Activated CD8-positive, alpha-beta T cell treated with anti-CD3 and anti-CD28 coated beads, Interleukin-2, amount 10 ng/mL, durations not matched to agents 7 days and 5 days (primary cell): ENCODE measurements at regions not wholly inside any gene's neighbourhood (a gene's known extent, or its start where the extent isn't known, plus 50 kb on each side); places are given as distances from the start of the nearest gene placed in this dataset.

ENCODE experiments used
- ATAC-seq: fragments of 150-1000 bp; cut with Tn5 transposase; one replicate; pipeline ENCODE4 v1.10.0; 2021; ENCODE audit warnings: moderate library complexity
- CTCF ChIA-PET: fragments of 350-600 bp; sonication (Branson Sonifier 250); formaldehyde crosslinking; loops from one replicate; lab custom pipeline; 2021; ENCODE audit warnings: antibody characterized with exemption; lab: Charles Lee
- POLR2A ChIA-PET: fragments of 350-600 bp; sonication (Branson Sonifier 250); formaldehyde crosslinking; loops from one replicate; lab custom pipeline; 2021; ENCODE audit warnings: antibody characterized with exemption; lab: Charles Lee
- DNase-seq: peaks from one replicate; pipeline ENCODE4 v3.0.0-alpha.2; 2020
- H3K27ac Mint-ChIP-seq: one replicate; pipeline ENCODE4 v1.8.0; 2021; ENCODE audit warnings: mild to moderate bottlenecking, mixed read lengths
- H3K27me3 Mint-ChIP-seq: one replicate; pipeline ENCODE4 v1.8.0; 2021; ENCODE audit warnings: low read depth, mixed read lengths
- H3K36me3 Mint-ChIP-seq: one replicate; pipeline ENCODE4 v1.8.0; 2021; ENCODE audit warnings: low read depth, mixed read lengths
- H3K4me1 Mint-ChIP-seq: one replicate; pipeline ENCODE4 v1.8.0; 2021; ENCODE audit warnings: low read depth, mixed read lengths
- H3K4me3 Mint-ChIP-seq: one replicate; pipeline ENCODE4 v1.8.0; 2021; ENCODE audit warnings: mild to moderate bottlenecking, mixed read lengths
- H3K9me3 Mint-ChIP-seq: one replicate; pipeline ENCODE4 v1.8.0; 2022; ENCODE audit warnings: mixed read lengths; ENCODE audit not compliant: insufficient read depth

DNA sequence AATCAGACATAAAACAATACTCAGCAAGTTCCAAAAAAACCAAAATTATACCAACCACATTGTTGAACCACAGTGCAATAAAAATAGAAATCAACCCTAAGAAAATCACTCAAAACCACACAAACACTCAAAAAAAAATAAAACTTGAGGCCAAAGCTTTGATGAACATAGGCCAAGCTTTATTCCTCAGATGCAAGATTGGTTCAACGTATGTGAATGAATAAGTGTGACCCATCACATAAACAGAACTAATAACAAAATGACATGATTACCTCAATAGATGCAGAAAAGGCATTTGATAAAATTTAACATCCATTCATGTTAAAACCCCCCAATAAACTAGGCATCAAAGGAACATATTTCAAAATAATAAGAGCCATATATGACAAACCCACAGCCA lies 506.1 kb upstream of the FZD8 start:
- ChIA-PET CTCF (no interaction called here), POLR2A (no interaction called here)
- no peaks in the 10 kb centered on the region for H3K27me3 Mint-ChIP-seq
- H3K36me3 Mint-ChIP-seq, result no peaks in the 10 kb centered on the region
- peaks cover 6% of the 10 kb centered on the region for H3K9me3 Mint-ChIP-seq
- no peak overlapping the region for H3K27ac Mint-ChIP-seq
- ATAC-seq (no peak), DNase-seq (no peak)
- no peak overlapping the region for H3K4me3 Mint-ChIP-seq
- no peaks in the 10 kb centered on the region for H3K4me1 Mint-ChIP-seq

DNA sequence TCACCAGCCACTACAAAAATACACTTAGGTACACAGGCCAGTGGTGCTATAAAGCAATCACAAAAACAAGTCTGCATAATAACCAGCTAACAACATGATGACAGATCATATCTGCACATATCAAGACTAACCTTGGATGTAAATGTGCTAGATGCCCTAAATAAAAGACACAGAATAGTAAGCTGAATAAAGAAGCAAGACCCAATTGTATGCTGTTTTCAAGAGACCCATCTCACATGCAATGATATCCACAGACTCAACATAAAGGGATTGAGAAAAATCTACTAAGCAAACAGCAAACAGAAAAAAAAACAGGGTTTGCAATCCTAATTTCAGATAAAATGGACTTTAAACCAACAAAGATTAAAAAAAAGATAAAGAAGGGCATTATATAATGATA lies 505.4 kb upstream of the FZD8 start:
- Mint-ChIP-seq H3K9me3 (peaks cover 6% of the 10 kb centered on the region), H3K27me3 (no peaks in the 10 kb centered on the region), H3K27ac (no peak overlapping the region), H3K4me1 (no peaks in the 10 kb centered on the region), H3K4me3 (no peak overlapping the region), H3K36me3 (no peaks in the 10 kb centered on the region)
- no peak for ATAC-seq
- CTCF ChIA-PET, result no interaction called here
- no peak for DNase-seq
- POLR2A ChIA-PET, result no interaction called here

DNA sequence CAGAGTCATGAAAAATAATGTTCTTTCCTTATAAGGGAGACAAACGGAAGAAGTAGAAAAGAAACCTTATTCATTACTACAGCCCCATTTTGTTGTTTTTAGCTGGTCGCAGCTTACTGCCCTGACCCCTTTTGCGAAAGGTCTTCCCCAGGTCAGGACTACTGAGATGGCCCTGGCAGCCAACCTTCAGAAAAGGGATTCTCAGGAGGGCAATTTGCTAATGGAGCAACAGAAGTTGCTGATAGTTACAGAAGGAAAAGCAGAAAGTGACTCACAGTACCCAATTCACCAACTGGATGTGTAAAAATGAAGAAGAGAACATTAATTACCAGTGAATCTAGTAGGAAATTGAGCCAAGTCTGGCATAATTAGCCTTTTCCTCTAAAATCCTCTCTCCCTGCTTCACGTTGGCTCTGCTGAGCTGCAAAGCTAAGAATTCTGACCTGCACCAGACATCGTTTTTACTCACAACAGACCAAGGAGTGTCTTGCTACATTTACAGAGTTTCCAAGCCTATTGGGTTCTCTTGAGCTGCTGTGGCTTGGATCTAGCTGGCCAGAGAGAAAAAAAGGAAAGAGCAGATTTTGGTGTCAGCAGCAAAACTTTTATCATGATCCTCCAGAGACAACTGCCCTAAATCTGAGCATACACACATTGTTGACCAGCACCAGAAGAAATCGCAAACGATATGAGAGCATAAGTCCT lies 499.9 kb upstream of the FZD8 start:
- CTCF ChIA-PET, result no interaction called here
- no peak for ATAC-seq

DNA sequence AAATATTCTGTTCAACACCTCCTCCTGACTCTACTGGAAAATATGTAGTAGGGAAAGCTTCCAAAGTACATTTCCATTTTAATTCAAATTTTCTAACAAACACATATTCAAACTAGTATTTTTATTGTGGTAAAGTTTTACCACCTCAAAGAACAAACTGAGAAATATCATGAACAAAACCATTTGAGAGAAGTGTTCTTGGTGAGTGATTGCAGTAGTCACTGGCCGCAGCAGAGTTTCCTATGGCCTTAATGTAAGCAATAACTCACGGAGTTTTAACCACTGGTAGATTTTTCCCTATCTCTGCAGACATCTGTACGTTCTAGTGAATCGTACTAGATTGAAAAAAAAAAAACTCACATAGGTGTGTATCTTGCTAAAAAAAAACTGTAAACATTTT lies 487.0 kb upstream of the FZD8 start:
- no peak overlapping the region for H3K27ac Mint-ChIP-seq
- POLR2A ChIA-PET, result no interaction called here

More for the DNA sequence above, 499.9 kb upstream of the FZD8 start:
- H3K36me3 Mint-ChIP-seq, result no peaks in the 10 kb centered on the region
- DNase-seq, result no peak
- no peaks in the 10 kb centered on the region for H3K4me1 Mint-ChIP-seq
- H3K4me3 Mint-ChIP-seq, result no peak overlapping the region
- H3K27ac Mint-ChIP-seq, result no peak overlapping the region
- no peaks in the 10 kb centered on the region for H3K27me3 Mint-ChIP-seq
- POLR2A ChIA-PET, result no interaction called here
- peaks cover 13% of the 10 kb centered on the region for H3K9me3 Mint-ChIP-seq

DNA sequence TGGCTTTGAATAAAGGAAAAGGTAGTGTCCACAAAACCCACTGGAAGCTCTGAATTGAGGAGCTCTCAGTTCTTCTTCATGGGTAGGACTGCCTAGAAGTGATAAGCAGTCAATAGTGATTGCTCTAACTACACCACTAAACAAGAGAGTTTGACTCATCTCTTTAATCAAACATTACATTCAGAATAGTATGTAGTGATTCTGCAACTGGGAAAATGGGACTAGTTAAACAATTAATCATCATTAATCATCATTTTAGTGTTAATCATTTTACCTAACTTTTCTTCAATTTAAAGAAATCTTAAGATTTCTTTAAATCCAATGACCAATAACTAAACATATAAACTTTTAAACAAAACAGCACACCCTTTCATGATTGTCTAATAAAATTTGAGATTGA lies 484.0 kb upstream of the FZD8 start:
- H3K9me3 Mint-ChIP-seq, result peaks cover 8% of the 10 kb centered on the region
- no peak for DNase-seq
- H3K36me3 Mint-ChIP-seq, result no peaks in the 10 kb centered on the region
- H3K27me3 Mint-ChIP-seq, result no peaks in the 10 kb centered on the region
- no peak overlapping the region for H3K4me3 Mint-ChIP-seq
- no peak for ATAC-seq
- ChIA-PET POLR2A (no interaction called here), CTCF (no interaction called here)
- H3K27ac Mint-ChIP-seq, result no peak overlapping the region
- no peaks in the 10 kb centered on the region for H3K4me1 Mint-ChIP-seq

More for the DNA sequence above, 487.0 kb upstream of the FZD8 start:
- CTCF ChIA-PET, result no interaction called here
- H3K9me3 Mint-ChIP-seq, result peaks cover 7% of the 10 kb centered on the region
- H3K4me1 Mint-ChIP-seq, result no peaks in the 10 kb centered on the region
- no peak overlapping the region for H3K4me3 Mint-ChIP-seq
- no peaks in the 10 kb centered on the region for H3K27me3 Mint-ChIP-seq
- ATAC-seq (no peak), DNase-seq (no peak)
- H3K36me3 Mint-ChIP-seq, result no peaks in the 10 kb centered on the region

DNA sequence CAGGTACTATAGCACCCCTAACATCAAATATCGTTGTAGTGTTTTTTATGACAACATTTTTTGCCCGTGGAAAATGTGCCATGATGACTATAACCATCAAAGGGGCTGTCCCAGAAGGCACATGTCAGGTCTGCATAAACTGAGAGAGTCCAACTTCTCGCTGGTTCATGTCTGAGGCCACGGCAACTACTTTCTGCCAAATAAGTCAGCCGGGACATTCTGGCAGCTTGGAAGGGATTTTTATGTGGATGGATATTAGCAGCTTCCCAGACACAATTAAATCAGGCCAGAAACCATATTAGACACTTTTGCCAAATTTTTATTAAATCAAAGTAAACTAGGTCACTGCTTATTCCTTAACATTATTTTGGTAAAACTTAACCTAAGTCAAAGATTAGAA lies 477.4 kb upstream of the FZD8 start:
- Mint-ChIP-seq H3K9me3 (peaks cover 11% of the 10 kb centered on the region), H3K4me1 (no peaks in the 10 kb centered on the region), H3K4me3 (no peak overlapping the region), H3K27ac (no peak overlapping the region), H3K27me3 (no peaks in the 10 kb centered on the region), H3K36me3 (no peaks in the 10 kb centered on the region)
- ATAC-seq, result no peak
- ChIA-PET POLR2A (no interaction called here), CTCF (no interaction called here)
- no peak for DNase-seq

DNA sequence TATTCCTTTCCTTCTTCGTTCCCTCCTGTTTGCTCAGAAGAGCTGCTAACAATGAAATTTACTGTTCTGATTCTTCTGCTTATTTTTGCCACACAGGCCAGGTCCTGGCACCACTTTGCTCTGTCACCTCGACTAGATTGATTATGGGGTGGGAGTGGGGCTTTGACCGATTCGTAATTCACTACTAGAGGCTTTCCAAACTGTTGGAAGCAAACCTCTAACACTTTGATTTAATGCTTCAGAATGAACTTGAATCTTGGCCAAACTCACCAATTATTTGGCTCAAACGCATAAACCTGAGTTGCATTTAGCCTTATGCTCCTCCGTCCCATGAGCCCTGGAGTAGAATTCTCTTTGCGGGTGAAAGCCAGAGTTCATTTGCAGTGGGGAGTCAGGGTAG lies 476.2 kb upstream of the FZD8 start:
- Mint-ChIP-seq H3K9me3 (peaks cover 6% of the 10 kb centered on the region), H3K4me1 (no peaks in the 10 kb centered on the region), H3K27me3 (no peaks in the 10 kb centered on the region), H3K27ac (no peak overlapping the region), H3K36me3 (no peaks in the 10 kb centered on the region), H3K4me3 (no peak overlapping the region)
- ATAC-seq (no peak), DNase-seq (no peak)
- POLR2A ChIA-PET, result no interaction called here
- CTCF ChIA-PET, result no interaction called here

DNA sequence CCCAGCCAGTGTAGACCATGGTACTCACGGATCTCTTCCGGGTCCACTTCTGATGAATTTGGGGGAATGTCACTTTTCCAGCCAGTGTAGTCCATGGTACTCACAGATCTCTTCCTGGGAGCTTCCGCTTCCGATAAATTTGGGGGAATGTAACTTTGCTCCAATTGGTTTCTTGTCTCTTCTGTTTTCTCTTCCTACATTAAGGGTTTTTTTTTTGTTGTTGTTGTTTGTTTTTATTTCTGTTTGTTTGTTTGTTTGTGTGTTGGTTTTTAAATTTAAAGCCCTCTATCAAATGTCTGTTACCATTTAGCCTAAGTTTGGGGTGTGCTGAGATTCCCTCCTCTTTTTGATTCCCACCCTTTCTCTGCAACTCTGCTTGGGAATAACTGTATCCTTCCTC lies 475.8 kb upstream of the FZD8 start:
- ChIA-PET POLR2A (no interaction called here), CTCF (no interaction called here)
- no peak overlapping the region for H3K27ac Mint-ChIP-seq

DNA sequence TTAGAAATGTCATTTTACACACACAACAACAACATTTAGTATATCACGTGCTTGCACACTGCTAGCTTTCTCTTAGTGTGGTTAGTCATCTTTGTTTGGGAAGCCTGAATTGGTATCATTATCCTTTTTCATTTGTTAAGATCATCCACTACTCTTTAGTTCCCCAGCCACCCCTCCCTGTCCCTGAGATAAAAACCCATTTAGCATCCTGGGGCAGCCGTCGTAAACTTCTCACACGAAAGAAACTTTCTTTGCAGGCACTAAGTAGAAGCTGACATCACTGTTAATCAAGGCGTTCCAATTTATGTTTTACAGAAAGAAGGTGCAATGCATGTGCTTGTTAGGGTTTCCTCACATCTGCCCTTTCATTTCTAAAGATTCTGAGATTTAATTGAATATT lies 475.1 kb upstream of the FZD8 start:
- CTCF ChIA-PET, result no interaction called here
- POLR2A ChIA-PET, result no interaction called here
- Mint-ChIP-seq H3K36me3 (no peaks in the 10 kb centered on the region), H3K4me1 (no peaks in the 10 kb centered on the region), H3K9me3 (peaks cover 6% of the 10 kb centered on the region), H3K4me3 (no peak overlapping the region), H3K27me3 (no peaks in the 10 kb centered on the region), H3K27ac (no peak overlapping the region)
- DNase-seq, result no peak
- ATAC-seq, result no peak

More for the DNA sequence above, 475.8 kb upstream of the FZD8 start:
- DNase-seq (no peak), ATAC-seq (no peak)
- Mint-ChIP-seq H3K4me1 (no peaks in the 10 kb centered on the region), H3K9me3 (peaks cover 6% of the 10 kb centered on the region), H3K36me3 (no peaks in the 10 kb centered on the region), H3K4me3 (no peak overlapping the region), H3K27me3 (no peaks in the 10 kb centered on the region)

DNA sequence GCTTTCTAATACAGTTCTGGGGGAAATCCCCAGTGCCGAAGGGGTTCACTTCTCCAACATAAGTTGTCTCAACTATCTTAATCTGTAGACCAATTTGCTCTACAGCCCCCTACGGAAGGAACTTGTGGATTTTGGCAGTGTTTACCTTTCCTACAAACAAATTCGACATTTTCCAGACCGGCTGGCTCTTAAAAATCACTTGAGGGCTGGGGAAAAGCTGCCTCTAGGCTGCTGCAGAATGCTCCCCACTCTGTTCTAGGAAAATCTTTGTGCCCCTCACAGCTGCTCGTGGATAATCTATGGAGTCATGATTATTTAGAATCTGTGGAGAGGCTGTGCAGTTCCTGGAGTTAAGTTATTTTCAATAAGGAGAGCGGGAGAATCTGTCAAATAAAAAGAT lies 474.6 kb upstream of the FZD8 start:
- Mint-ChIP-seq H3K36me3 (no peaks in the 10 kb centered on the region), H3K4me1 (no peaks in the 10 kb centered on the region), H3K9me3 (peaks cover 6% of the 10 kb centered on the region), H3K27ac (no peak overlapping the region), H3K4me3 (no peak overlapping the region), H3K27me3 (no peaks in the 10 kb centered on the region)
- DNase-seq (no peak), ATAC-seq (no peak)
- CTCF ChIA-PET, result no interaction called here
- POLR2A ChIA-PET, result no interaction called here

DNA sequence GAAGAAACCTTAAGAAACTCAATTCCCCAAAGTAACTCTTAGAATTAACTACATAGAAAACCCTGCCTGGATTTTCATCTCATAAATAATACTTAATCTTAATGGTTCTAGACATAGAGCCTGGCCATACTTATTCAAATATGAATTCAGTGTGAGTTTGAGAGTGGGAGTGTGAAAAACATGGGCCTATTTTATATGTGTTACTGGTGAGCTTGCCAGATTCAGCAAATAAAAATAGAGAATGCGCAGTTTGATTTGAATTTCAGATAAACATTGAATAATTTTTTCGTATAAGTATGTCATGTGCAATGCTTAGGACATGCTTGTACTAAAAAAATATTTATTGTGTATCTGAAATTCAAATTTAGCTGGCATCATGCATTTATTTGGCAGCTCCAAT lies 473.9 kb upstream of the FZD8 start:
- H3K27ac Mint-ChIP-seq, result no peak overlapping the region
- ATAC-seq (no peak), DNase-seq (no peak)
- no peaks in the 10 kb centered on the region for H3K4me1 Mint-ChIP-seq
- H3K4me3 Mint-ChIP-seq, result no peak overlapping the region
- ChIA-PET POLR2A (no interaction called here), CTCF (no interaction called here)
- H3K9me3 Mint-ChIP-seq, result peaks cover 6% of the 10 kb centered on the region
- no peaks in the 10 kb centered on the region for H3K36me3 Mint-ChIP-seq
- no peaks in the 10 kb centered on the region for H3K27me3 Mint-ChIP-seq

DNA sequence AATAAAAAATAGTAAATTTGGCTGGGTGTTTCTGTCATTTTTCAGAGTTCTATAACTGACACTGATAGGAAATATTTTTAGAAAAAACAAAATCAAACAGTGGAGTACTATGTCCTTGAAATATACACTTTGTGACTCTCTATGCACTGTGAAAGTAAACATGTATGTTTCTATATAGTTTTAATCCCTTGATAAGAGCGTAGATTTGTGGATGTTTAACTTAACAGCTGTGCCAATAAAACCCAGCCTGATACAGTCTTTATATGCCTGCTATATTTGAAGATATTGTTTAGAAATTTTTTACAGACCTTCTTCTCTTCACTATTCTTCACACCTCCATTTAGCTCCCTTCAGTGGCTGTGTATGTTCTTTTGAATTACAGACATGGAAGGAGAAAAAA lies 473.3 kb upstream of the FZD8 start:
- POLR2A ChIA-PET, result no interaction called here
- H3K4me3 Mint-ChIP-seq, result no peak overlapping the region
- CTCF ChIA-PET, result no interaction called here

DNA sequence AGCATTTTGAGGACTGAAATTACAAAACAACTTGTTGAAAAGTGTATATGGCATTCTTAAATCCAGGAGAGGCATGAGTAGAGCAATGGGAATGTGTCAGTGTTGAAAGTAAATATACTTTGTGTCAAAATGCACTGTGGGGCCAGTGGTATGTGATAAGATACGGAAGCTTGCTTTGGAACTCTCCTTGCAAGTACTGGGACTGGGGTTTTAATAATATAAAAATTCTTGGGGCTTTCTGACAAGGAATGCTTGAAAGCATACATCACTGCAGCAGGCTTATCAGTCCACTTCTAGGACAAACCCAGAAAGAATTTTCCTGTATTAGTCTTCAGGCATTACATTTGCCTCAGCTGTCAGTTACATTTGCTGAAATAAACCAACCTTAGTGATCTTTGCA lies 472.8 kb upstream of the FZD8 start:
- DNase-seq (no peak), ATAC-seq (no peak)
- Mint-ChIP-seq H3K27ac (no peak overlapping the region), H3K27me3 (no peaks in the 10 kb centered on the region), H3K9me3 (peaks cover under 1% of the 10 kb centered on the region), H3K36me3 (no peaks in the 10 kb centered on the region), H3K4me3 (no peak overlapping the region), H3K4me1 (no peaks in the 10 kb centered on the region)
- ChIA-PET POLR2A (no interaction called here), CTCF (no interaction called here)

More for the DNA sequence above, 473.3 kb upstream of the FZD8 start:
- H3K27ac Mint-ChIP-seq, result no peak overlapping the region
- ATAC-seq, result no peak
- DNase-seq, result no peak
- H3K4me1 Mint-ChIP-seq, result no peaks in the 10 kb centered on the region
- no peaks in the 10 kb centered on the region for H3K36me3 Mint-ChIP-seq
- peaks cover 6% of the 10 kb centered on the region for H3K9me3 Mint-ChIP-seq
- H3K27me3 Mint-ChIP-seq, result no peaks in the 10 kb centered on the region
